ENCODE measurements at regions not wholly inside any gene's neighbourhood (a gene's known extent, or its start where the extent isn't known, plus 50 kb on each side); places are given as distances from the start of the nearest gene placed in this dataset.
"Not testable (repeated sequence)": the region's sequence is repeated elsewhere in the genome, so short reads cannot be mapped to it uniquely, and the experiment has no call there.

- FAIRE-seq (no peak), DNase-seq (ENCODE audit: insufficient read length, low spot score) (no peak)
Observed at GRCh38 chrY:12212394-12212793, 488.6 kb upstream of the USP9Y start.

GRCh38 chrY:12215564-12216022 is 485.4 kb upstream of the USP9Y start:
- FAIRE-seq: no peak
- no peak for DNase-seq (ENCODE audit: insufficient read length, low spot score)

- DNase-seq (ENCODE audit: insufficient read length, low spot score): no peak
Observed at GRCh38 chrY:12230921-12231320, 470.1 kb upstream of the USP9Y start.

GRCh38 chrY:12236399-12236798 is 464.6 kb upstream of the USP9Y start:
- FAIRE-seq: no peak

More at GRCh38 chrY:12230921-12231320, 470.1 kb upstream of the USP9Y start:
- no peak for FAIRE-seq

GRCh38 chrY:12240326-12240725 is 460.7 kb upstream of the USP9Y start:
- FAIRE-seq; DNase-seq (ENCODE audit: insufficient read length, low spot score): not testable (repeated sequence)

More at GRCh38 chrY:12236399-12236798, 464.6 kb upstream of the USP9Y start:
- no peak for DNase-seq (ENCODE audit: insufficient read length, low spot score)

- DNase-seq (ENCODE audit: insufficient read length, low spot score): no peak
- no peak for FAIRE-seq
Observed at GRCh38 chrY:12244146-12244545, 456.9 kb upstream of the USP9Y start.

- DNase-seq (ENCODE audit: insufficient read length, low spot score) (no peak), FAIRE-seq (no peak)
Observed at GRCh38 chrY:12253756-12254155, 447.3 kb upstream of the USP9Y start.

- FAIRE-seq (no peak), DNase-seq (ENCODE audit: insufficient read length, low spot score) (no peak)
Observed at GRCh38 chrY:12271162-12271561, 429.9 kb upstream of the USP9Y start.

- no peak for FAIRE-seq
- no peak for DNase-seq (ENCODE audit: insufficient read length, low spot score)
Observed at GRCh38 chrY:12285608-12286007, 415.4 kb upstream of the USP9Y start.

GRCh38 chrY:12288919-12289318 is 412.1 kb upstream of the USP9Y start:
- DNase-seq (ENCODE audit: insufficient read length, low spot score) (no peak), FAIRE-seq (no peak)

GRCh38 chrY:12289415-12289814 is 411.6 kb upstream of the USP9Y start:
- FAIRE-seq: no peak
- DNase-seq (ENCODE audit: insufficient read length, low spot score): no peak

GRCh38 chrY:12292542-12292941 is 408.5 kb upstream of the USP9Y start:
- DNase-seq (ENCODE audit: insufficient read length, low spot score): no peak
- peak; percentile 66 for FAIRE-seq

GRCh38 chrY:12296460-12296859 is 404.6 kb upstream of the USP9Y start:
- no peak for FAIRE-seq

GRCh38 chrY:12299796-12300195 is 401.2 kb upstream of the USP9Y start:
- not testable (repeated sequence) for FAIRE-seq; DNase-seq (ENCODE audit: insufficient read length, low spot score)

More at GRCh38 chrY:12296460-12296859, 404.6 kb upstream of the USP9Y start:
- no peak for DNase-seq (ENCODE audit: insufficient read length, low spot score)

GRCh38 chrY:12303464-12303863 is 397.6 kb upstream of the USP9Y start:
- DNase-seq (ENCODE audit: insufficient read length, low spot score): no peak

GRCh38 chrY:12305456-12305855 is 395.6 kb upstream of the USP9Y start:
- DNase-seq (ENCODE audit: insufficient read length, low spot score): no peak
- no peak for FAIRE-seq

More at GRCh38 chrY:12303464-12303863, 397.6 kb upstream of the USP9Y start:
- no peak for FAIRE-seq

- FAIRE-seq: peak; percentile 70
- no peak for DNase-seq (ENCODE audit: insufficient read length, low spot score)
Observed at GRCh38 chrY:12309212-12309611, 391.8 kb upstream of the USP9Y start.

- DNase-seq (ENCODE audit: insufficient read length, low spot score) (no peak), FAIRE-seq (no peak)
Observed at GRCh38 chrY:12310832-12311231, 390.2 kb upstream of the USP9Y start.

GRCh38 chrY:12327751-12328150 is 373.3 kb upstream of the USP9Y start:
- FAIRE-seq: no peak
- DNase-seq (ENCODE audit: insufficient read length, low spot score): no peak

- FAIRE-seq; DNase-seq (ENCODE audit: insufficient read length, low spot score): not testable (repeated sequence)
Observed at GRCh38 chrY:12331917-12332316, 369.1 kb upstream of the USP9Y start.

- FAIRE-seq: no peak
- no peak for DNase-seq (ENCODE audit: insufficient read length, low spot score)
Observed at GRCh38 chrY:12343211-12343610, 357.8 kb upstream of the USP9Y start.

- no peak for FAIRE-seq
Observed at GRCh38 chrY:12348181-12348580, 352.9 kb upstream of the USP9Y start.

GRCh38 chrY:12357204-12357603 is 343.8 kb upstream of the USP9Y start:
- DNase-seq (ENCODE audit: insufficient read length, low spot score) (no peak), FAIRE-seq (no peak)

More at GRCh38 chrY:12348181-12348580, 352.9 kb upstream of the USP9Y start:
- no peak for DNase-seq (ENCODE audit: insufficient read length, low spot score)
